ENCODE measurements at regions not wholly inside any gene's neighbourhood (a gene's known extent, or its start where the extent isn't known, plus 50 kb on each side); places are given as distances from the start of the nearest gene placed in this dataset.

GRCh38 chr2:122132147-122132691 lies 376.8 kb downstream of the TSN start:
- DNase-seq = peak; percentile 42

GRCh38 chr2:122135021-122135937 lies 379.8 kb downstream of the TSN start:
- no peak for DNase-seq

DNA sequence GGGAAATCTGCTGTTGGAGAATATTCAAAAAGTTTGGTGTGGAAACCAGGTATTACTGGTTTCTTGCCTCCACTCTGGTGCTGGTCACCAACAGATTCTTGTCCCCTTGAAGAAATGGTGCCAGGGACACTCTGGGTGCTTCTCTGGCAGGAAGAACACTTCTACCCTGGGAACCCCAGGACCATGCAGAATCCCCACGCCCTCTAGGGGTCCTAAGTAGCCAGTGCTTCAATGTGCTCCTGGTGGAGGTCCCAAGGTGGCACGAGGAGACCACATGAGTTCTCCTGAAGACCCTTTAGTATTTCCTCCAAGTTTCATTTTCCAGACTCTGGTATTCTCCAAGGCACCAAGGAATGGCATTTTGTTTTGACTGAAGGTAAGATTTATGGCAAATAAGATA lies 380.6 kb downstream of the TSN start:
- peak; percentile 9 for DNase-seq

- no peak for DNase-seq
Measured at GRCh38 chr2:122138561-122138960, 383.1 kb downstream of the TSN start.

DNA sequence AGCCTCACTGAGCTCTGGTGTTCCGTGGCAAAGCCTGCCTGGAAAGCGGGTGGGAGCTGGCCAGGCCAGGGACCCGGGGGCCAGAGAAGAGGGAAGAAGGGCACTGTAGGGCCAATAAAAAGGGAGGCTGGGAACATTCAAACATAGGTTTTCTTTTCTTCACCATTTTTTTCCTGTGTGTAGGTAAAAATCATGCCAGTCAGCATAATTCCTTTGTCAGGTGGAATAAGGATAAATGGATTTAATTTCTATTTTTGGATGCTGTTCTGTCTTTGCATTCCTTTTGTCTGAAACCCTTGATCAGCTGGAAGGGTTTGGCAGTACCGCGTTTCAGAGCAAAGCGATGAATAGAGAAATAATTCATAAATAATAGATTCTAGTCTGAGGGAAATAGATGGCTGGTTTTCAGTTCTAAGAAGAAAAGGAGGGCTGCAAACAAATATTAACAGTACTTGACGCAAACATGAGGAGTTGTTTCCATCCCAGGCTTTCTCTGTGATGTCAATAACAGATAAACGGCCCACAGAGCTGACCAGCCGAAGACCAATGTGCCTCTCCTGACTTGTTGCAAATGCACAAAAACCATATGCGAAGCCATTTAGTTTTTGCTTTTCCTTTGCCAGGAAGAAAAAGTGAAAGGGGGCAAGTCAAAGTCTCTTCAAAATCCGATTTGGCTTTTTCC lies 384.4 kb downstream of the TSN start:
- no peak for DNase-seq

DNA sequence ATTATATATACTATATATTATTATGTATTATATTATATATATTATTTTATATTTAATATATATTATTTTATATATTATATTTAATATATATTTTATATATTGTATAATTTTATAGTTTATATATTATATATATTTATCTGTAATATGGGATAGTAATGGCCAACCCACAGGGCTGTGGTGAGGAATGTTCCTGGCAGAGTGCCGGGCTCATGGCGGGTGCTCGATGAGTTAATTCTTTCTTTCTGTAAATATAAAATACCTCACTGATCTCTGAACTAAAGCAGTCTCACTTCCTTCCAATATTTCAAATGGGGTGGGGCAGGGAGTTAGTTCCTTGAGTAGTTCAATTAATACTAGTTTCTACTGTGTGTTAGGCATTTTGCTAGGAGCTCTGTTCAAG lies 389.4 kb downstream of the TSN start:
- DNase-seq = no peak

GRCh38 chr2:122145856-122146255 lies 390.4 kb downstream of the TSN start:
- no peak for DNase-seq

DNA sequence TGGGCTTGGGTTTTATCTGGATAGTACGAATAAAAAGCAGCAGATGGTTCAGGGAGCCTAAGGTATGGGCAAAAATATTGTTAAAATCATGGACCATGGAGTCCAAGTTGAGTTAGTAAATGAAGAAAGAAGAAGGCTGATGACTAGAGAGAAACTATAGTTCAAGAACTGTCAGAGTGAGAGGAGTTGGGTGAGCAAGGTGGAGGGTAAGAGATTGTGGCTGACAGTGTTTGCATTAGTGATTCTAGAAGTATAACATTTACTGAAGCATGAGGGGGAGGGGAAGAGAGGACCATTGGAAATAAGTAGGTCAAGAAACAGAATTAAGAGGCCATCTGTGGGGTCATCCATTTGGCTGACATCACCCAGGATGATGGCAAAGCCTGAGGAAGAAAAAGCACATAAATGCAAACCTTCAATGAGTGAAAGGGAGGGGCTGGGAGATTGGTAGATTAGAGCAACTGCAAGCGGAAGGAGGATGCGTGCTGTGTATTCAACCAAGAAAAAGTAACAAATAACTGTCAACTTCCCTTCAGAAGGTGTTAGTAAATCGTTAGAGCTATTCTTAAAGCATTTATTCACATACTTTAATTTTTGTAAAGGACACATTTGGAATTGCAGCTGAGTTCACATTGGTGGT lies 392.8 kb downstream of the TSN start:
- no peak for DNase-seq

GRCh38 chr2:122150524-122151280 lies 395.3 kb downstream of the TSN start:
- DNase-seq = no peak

- no peak for DNase-seq
Measured at GRCh38 chr2:122152571-122152970, 397.1 kb downstream of the TSN start.

GRCh38 chr2:122156176-122156890 lies 400.9 kb downstream of the TSN start:
- no peak for DNase-seq

DNA sequence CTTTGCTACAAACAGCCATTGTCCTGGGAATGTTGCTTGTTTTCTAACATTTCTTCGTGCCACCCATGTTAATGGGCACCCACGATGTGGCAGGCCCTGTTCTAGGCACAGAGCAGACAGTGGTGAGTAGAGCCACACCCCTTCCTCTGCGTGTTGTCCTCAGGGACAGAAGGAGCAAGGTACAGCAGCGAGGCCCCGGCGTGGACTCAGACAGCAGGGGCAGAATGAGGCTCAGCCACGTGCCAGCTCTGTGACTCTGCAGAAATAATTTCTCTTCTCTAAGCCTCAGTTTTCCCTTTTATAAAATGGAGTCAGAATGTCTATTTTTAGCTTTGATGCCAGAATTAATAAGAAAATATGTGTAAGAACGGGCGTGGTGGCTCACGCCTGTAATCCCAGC lies 401.7 kb downstream of the TSN start:
- DNase-seq = no peak

GRCh38 chr2:122163617-122164016 lies 408.2 kb downstream of the TSN start:
- no peak for DNase-seq

DNA sequence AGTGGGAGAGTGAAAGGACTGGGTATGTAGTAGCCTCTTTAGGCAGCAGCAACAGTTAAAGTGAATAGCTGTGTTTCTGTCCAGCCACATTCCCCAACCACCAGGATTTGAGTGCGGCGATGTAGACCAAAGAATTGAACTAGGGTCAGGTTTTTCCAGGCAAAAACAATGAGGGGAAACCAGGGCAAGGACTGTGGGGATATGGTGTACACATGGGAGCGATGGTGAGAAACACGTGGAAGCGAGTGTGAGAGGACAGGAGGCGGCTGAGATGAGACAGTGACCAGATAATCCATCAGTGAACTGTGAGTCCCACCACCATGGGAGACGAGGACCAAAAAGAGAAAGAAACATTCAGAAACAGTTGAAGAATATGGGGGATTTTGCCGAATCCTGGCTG lies 409.5 kb downstream of the TSN start:
- DNase-seq = no peak

GRCh38 chr2:122166820-122167219 lies 411.4 kb downstream of the TSN start:
- DNase-seq = no peak

- DNase-seq = no peak
Measured at GRCh38 chr2:122167515-122167914, 412.1 kb downstream of the TSN start.

GRCh38 chr2:122168799-122169198 lies 413.3 kb downstream of the TSN start:
- no peak for DNase-seq

- no peak for DNase-seq
Measured at GRCh38 chr2:122172812-122173211, 417.4 kb downstream of the TSN start.

DNA sequence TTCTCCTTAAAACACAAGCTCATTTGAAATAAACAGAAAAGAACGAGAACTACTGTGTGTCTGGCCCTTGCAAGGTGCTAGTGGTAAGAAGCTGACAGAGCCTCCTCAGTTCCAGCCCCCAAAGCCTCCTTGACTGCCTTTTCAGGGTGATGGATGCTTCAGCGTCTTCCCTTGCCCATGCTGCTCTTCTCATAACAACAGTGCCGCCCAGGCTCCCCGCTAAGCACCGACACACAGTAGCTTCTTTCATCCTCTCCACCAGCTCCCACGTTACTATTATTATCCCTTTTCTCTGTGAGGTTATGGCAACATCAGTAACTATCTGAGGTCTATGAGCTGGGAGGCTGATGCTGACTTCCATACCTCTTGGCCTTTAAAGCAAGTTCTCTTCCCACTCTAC lies 418.6 kb downstream of the TSN start:
- no peak for DNase-seq

DNA sequence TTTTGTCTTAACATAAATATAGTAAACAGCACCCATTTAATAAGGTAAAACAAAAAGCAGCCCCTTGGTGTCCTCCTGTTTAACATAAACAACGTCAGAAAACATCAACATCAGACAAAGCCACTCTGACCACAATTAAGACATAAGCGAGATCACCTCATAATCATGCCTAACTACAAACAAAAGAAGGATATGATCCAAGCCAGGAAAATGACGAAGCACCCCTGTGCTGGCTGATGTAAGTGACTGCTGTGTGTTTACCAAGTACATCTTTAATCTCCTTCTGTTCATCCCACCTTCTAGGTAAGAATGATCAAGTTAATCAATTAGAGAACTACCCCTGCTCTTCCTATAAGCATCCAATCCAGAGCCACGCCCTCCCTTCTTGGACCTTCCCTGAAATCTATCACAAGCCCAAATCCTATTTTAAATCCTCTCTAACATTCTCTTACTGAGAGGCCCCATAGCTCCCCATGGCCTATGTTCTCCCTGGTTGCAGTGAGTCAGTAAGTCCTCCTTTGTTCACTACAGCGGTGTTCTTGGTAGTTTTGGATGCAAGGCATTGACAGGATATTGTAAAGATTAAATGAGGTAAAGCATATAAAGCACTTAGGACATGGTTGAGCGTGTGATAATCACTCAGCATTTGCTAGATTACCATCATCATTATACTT lies 424.2 kb downstream of the TSN start:
- no peak for DNase-seq

GRCh38 chr2:122180972-122181371 lies 425.5 kb downstream of the TSN start:
- DNase-seq = no peak
